ENCODE measurements at regions not wholly inside any gene's neighbourhood (a gene's known extent, or its start where the extent isn't known, plus 50 kb on each side); places are given as distances from the start of the nearest gene placed in this dataset.

DNA sequence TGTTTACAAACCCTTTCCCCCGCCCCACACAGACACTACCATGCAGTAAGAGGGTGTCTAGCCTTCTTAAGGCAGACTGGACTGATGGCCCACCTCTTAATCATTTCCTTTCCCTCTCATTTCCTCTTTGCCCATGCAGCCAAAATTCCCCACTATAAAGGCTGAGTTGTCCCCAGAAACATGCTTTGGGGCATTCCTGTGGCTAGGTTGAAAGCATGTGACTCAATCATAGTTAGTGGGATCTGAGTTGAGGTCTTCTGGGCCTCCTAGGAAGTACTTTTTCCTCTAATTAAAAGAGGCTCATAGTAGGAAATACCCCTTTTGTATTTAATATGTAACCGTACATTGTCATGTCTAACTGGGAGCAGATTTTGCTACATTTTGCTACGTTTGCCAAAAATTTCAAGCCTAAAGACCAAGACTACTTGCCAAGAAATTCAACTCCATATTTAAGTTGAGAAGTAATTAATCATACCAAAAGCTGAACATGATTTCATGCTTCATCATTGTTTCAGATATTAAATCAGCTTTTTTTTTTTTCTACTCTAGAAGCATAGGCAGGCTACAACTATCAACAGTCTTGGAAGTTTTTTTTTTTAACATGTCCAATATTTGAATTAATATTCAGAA, 174.7 kb downstream of the ADGRL4 start:
- H3K4me3 ChIP-seq (ENCODE audit: low read depth, low read length), result no peak overlapping the region
- no peaks in the 10 kb centered on the region for H3K36me3 ChIP-seq (ENCODE audit: control insufficient read depth, insufficient read depth, low read length)
- TF ChIP-seq, protein P1, sequence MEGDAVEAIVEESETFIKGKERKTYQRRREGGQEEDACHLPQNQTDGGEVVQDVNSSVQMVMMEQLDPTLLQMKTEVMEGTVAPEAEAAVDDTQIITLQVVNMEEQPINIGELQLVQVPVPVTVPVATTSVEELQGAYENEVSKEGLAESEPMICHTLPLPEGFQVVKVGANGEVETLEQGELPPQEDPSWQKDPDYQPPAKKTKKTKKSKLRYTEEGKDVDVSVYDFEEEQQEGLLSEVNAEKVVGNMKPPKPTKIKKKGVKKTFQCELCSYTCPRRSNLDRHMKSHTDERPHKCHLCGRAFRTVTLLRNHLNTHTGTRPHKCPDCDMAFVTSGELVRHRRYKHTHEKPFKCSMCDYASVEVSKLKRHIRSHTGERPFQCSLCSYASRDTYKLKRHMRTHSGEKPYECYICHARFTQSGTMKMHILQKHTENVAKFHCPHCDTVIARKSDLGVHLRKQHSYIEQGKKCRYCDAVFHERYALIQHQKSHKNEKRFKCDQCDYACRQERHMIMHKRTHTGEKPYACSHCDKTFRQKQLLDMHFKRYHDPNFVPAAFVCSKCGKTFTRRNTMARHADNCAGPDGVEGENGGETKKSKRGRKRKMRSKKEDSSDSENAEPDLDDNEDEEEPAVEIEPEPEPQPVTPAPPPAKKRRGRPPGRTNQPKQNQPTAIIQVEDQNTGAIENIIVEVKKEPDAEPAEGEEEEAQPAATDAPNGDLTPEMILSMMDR (IDR thresholded peaks at IDR 0.05; ENCODE audit: insufficient read depth, low read depth, low read length), result no peak
- ChIA-PET CTCF (interaction anchor here (0.7 kb wide), 1 partner anchor 214 kb away, joined by 3 read pairs; no protein-coding TSS in a partner anchor), POLR2A (interaction anchor here (0.5 to 0.7 kb wide), 2 partner anchors 461 to 717 kb away, joined by 5 to 6 read pairs; no protein-coding TSS in a partner anchor)
- peak; percentile 89 for DNase-seq (ENCODE audit: low read depth)
- H3K27me3 ChIP-seq (ENCODE audit: control insufficient read depth, insufficient read depth, low read length), result no peaks in the 10 kb centered on the region

- CTCF ChIA-PET, result no interaction called here
- Histone ChIP-seq H3K27me3 (ENCODE audit: control insufficient read depth, insufficient read depth, low read length) (no peaks in the 10 kb centered on the region), H3K4me3 (ENCODE audit: low read depth, low read length) (no peak overlapping the region), H3K36me3 (ENCODE audit: control insufficient read depth, insufficient read depth, low read length) (no peaks in the 10 kb centered on the region)
- peak; percentile 44 for DNase-seq (ENCODE audit: low read depth)
- TF ChIP-seq, protein P1 (IDR thresholded peaks at IDR 0.05; ENCODE audit: insufficient read depth, low read depth, low read length), result no peak
- POLR2A ChIA-PET, result no interaction called here
Observed at GRCh38 chr1:78833491-78833890, 173.0 kb downstream of the ADGRL4 start.

- CTCF ChIA-PET, result no interaction called here
- DNase-seq (ENCODE audit: low read depth), result no peak
Observed at GRCh38 chr1:78834201-78834741, 172.3 kb downstream of the ADGRL4 start.

GRCh38 chr1:78836726-78837125, 169.8 kb downstream of the ADGRL4 start:
- no peak for DNase-seq (ENCODE audit: low read depth)
- POLR2A ChIA-PET, result no interaction called here
- TF ChIP-seq, protein P1 (IDR thresholded peaks at IDR 0.05; ENCODE audit: insufficient read depth, low read depth, low read length), result no peak
- Histone ChIP-seq H3K36me3 (ENCODE audit: control insufficient read depth, insufficient read depth, low read length) (no peaks in the 10 kb centered on the region), H3K27me3 (ENCODE audit: control insufficient read depth, insufficient read depth, low read length) (no peaks in the 10 kb centered on the region), H3K4me3 (ENCODE audit: low read depth, low read length) (no peak overlapping the region)
- CTCF ChIA-PET, result interaction anchor here (0.8 kb wide), 1 partner anchor 130 kb away, joined by 4 read pairs; no protein-coding TSS in a partner anchor

More at GRCh38 chr1:78834201-78834741, 172.3 kb downstream of the ADGRL4 start:
- TF ChIP-seq, protein P1 (IDR thresholded peaks at IDR 0.05; ENCODE audit: insufficient read depth, low read depth, low read length), result no peak
- POLR2A ChIA-PET, result no interaction called here
- H3K27me3 ChIP-seq (ENCODE audit: control insufficient read depth, insufficient read depth, low read length), result no peaks in the 10 kb centered on the region
- H3K4me3 ChIP-seq (ENCODE audit: low read depth, low read length), result no peak overlapping the region
- no peaks in the 10 kb centered on the region for H3K36me3 ChIP-seq (ENCODE audit: control insufficient read depth, insufficient read depth, low read length)

- Histone ChIP-seq H3K27me3 (ENCODE audit: control insufficient read depth, insufficient read depth, low read length) (no peaks in the 10 kb centered on the region), H3K4me3 (ENCODE audit: low read depth, low read length) (no peak overlapping the region), H3K36me3 (ENCODE audit: control insufficient read depth, insufficient read depth, low read length) (no peaks in the 10 kb centered on the region)
- CTCF ChIA-PET, result interaction anchor here (0.9 to 3.4 kb wide), 8 partner anchors 11 to 513 kb away, joined by 3 to 27 read pairs (median 3); no protein-coding TSS in a partner anchor
- POLR2A ChIA-PET, result interaction anchor here (0.6 kb wide), 2 partner anchors 125 to 320 kb away, joined by 3 read pairs; no protein-coding TSS in a partner anchor
- DNase-seq (ENCODE audit: low read depth), result no peak
- TF ChIP-seq, protein P1 (IDR thresholded peaks at IDR 0.05; ENCODE audit: insufficient read depth, low read depth, low read length), result peak; percentile 58
Observed at GRCh38 chr1:78839704-78840277, 166.7 kb downstream of the ADGRL4 start.

All from BJ (cell line).